GM13977 (cell line): ENCODE measurements at regions not wholly inside any gene's neighbourhood (a gene's known extent, or its start where the extent isn't known, plus 50 kb on each side); places are given as distances from the start of the nearest gene placed in this dataset.
"Not testable (repeated sequence)": the region's sequence is repeated elsewhere in the genome, so short reads cannot be mapped to it uniquely, and the experiment has no call there.

Experiments used
- DNase-seq: peaks from one replicate; pipeline ENCODE4 v3.0.0; 2012; ENCODE audit warnings: low spot score
- CTCF ChIP-seq: IDR thresholded peaks from 2 replicates; pipeline ENCODE4 v1.5.1; 2012; ENCODE audit warnings: mild to moderate bottlenecking, control low read depth; ENCODE audit not compliant: insufficient read depth; ENCODE audit errors: extremely low read depth, missing control alignments
- in situ Hi-C: fragments of 300-500 bp; cut with MboI; formaldehyde crosslinking; loops from one replicate; pipeline ENCODE4 v1.12.0; 2022; ENCODE audit warnings: low sequenced_read_pairs, low pct_unique_long_range_greater_than_20kb, mixed read lengths, inconsistent platforms; ENCODE audit not compliant: unreplicated experiment

GRCh38 chr12:23281295-23281694 lies 656.3 kb downstream of the ETNK1 start:
- in situ Hi-C loops = no loop called here
- TF ChIP-seq CTCF = no peak

GRCh38 chr12:23282701-23283100 lies 657.7 kb downstream of the ETNK1 start:
- DNase-seq = no peak
- in situ Hi-C loops = no loop called here
- TF ChIP-seq CTCF = no peak

More at GRCh38 chr12:23281295-23281694, 656.3 kb downstream of the ETNK1 start:
- no peak for DNase-seq

- in situ Hi-C loops, DNase-seq: not testable (repeated sequence)
These were observed 661.0 kb downstream of the ETNK1 start for GRCh38 chr12:23285764-23286530.

- in situ Hi-C loops = no loop called here
- no peak for TF ChIP-seq CTCF
These were observed 658.7 kb downstream of the SOX5 start for GRCh38 chr12:23290627-23291330.

GRCh38 chr12:23303220-23303619 lies 646.2 kb downstream of the SOX5 start:
- no peak for TF ChIP-seq CTCF
- in situ Hi-C loops = no loop called here
- DNase-seq = no peak

More at GRCh38 chr12:23290627-23291330, 658.7 kb downstream of the SOX5 start:
- no peak for DNase-seq

- in situ Hi-C loops = no loop called here
- no peak for DNase-seq
- TF ChIP-seq CTCF = no peak
These were observed 645.6 kb downstream of the SOX5 start for GRCh38 chr12:23303821-23304220.

- TF ChIP-seq CTCF = no peak
- in situ Hi-C loops = no loop called here
- DNase-seq = no peak
These were observed 615.5 kb downstream of the SOX5 start for GRCh38 chr12:23333938-23334337.
